Ramos (cell line): ENCODE measurements at regions not wholly inside any gene's neighbourhood (a gene's known extent, or its start where the extent isn't known, plus 50 kb on each side); places are given as distances from the start of the nearest gene placed in this dataset.
"Not testable (repeated sequence)": the region's sequence is repeated elsewhere in the genome, so short reads cannot be mapped to it uniquely, and the experiment has no call there.

Experiments used
- in situ Hi-C: fragments of 300-500 bp; cut with MboI; formaldehyde crosslinking; loops from one replicate; pipeline ENCODE4 v1.14.3; 2022; ENCODE audit warnings: low sequenced_read_pairs; ENCODE audit not compliant: unreplicated experiment

- in situ Hi-C loops = no loop called here
Observed at GRCh38 chr2:111250448-111251030, 129.8 kb downstream of the BCL2L11 start.

- in situ Hi-C loops = no loop called here
Observed at GRCh38 chr2:111251711-111252110, 131.0 kb downstream of the BCL2L11 start.

DNA sequence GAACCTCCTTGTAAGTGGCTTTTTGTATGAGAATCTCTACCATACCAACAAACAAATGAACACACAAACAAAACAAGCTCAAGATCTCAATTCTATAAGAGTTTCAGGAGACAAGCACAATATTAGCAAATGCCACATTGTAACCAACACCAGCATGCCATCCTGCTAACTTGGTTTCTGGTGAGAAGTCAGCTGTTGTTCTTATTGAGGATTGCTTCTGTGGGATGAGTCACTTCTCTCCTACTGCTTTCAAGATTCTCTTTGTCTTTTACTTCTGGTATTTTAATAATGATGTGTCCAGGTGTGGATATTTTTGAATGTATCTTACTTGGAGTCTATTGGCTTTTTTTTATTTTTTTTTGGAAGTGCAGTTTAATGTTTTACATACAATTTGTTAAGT lies 131.7 kb downstream of the BCL2L11 start:
- in situ Hi-C loops = no loop called here

DNA sequence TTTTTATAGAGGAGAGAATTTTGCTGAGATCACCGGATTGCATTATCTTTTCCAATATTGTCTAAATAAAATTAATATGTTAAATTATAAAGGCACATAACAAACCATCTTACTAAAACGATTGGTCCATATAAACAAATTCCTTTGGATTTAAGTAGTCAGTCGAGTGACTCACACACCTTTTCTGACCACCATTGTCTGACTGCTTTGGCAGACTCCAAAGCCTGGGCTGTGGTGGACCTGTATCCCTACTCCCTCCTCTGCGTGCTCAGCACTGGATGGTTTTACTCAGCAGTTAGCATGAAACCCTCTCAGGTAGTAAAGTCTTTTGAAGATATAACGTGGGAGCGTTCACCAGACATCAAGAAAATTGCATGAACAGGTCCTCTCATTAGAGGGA lies 134.2 kb downstream of the BCL2L11 start:
- in situ Hi-C loops = not testable (repeated sequence)

GRCh38 chr2:111256628-111257027 lies 135.9 kb downstream of the BCL2L11 start:
- in situ Hi-C loops = not testable (repeated sequence)

DNA sequence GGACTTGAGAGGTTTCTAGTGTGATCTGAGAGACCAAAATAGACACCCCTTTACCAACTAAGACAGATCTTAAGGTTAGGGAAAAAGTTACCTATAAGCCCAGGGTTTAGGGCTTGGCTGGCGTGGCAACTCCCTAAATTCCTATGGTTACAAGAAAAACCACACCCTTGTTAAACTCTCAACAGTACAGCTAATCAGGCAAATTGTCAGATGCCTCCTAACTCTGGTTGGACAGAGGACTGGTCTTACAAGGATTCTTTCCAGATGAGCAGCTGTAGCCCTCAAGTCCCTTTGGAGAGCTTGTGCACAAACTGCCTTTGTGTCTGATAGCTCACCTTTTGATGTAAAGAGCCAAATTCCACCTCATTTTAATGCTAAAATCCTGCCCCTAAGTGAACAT lies 136.9 kb downstream of the BCL2L11 start:
- in situ Hi-C loops = not testable (repeated sequence)

GRCh38 chr2:111258318-111258717 lies 137.6 kb downstream of the BCL2L11 start:
- in situ Hi-C loops = not testable (repeated sequence)

DNA sequence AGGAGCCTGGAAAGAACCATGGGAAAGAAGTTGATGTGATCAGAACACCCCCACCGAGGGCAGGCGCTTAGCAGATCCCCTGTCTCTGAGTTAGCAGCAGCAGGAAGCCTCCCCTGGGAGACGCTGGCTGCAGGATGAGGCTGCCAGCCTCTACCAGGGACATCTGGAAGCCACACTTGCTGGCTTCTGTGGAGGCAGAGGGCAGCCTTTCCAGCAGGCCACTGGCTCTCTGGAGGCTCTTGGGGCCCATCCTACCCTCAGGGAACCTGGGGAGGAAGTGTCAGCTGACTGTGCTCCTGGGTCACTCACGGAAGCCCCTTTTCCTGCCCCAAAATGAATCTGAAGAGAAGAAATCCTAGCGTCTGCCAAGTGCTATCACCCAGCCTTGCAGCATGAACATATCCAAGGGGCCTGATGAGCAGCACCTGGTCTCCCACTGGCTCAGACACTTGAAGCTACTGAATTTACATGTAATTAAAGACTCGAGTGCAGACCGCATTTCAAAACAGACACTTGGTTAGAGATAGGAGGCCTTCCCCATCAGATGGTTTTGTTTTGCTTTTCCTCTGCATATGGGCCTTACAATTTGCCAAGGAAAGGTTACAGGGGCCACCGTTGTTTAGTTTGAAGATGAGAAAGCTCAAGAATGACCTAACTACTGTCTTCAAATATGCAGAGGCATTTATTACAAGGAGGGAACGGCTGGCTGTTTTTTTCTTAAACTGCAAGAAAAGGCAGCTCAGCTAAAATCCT lies 142.1 kb downstream of the BCL2L11 start:
- in situ Hi-C loops = not testable (repeated sequence)

DNA sequence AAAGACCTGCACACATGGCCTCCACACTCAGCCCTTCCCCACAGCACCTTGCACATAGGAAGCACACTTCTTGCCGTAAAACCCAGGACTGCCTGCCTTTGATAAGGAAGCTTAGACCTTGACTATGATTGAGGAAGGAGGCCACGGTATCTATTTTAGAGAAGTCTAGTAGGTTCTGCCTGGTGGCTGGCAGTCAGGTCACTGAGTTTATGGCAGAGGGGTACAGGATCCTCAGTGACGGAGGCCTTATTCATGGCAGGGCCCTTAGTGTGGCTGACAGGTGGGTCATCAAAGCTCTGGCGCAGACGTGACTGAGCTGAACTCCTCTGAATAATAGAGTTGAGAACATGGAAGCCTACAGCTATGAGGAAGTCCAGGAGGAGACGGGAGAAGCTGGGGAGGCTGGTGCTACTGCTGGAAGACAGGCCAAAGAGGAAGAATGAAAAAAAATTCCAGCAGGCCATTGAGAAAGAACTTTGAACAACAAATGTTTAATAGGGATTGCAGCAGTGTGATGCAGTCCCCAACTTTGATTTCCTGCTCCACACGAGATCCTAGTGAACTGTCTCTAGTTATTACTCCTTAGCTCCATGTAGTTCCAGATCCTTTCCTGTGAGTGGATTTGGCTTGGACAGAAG lies 142.8 kb downstream of the BCL2L11 start:
- in situ Hi-C loops = not testable (repeated sequence)

DNA sequence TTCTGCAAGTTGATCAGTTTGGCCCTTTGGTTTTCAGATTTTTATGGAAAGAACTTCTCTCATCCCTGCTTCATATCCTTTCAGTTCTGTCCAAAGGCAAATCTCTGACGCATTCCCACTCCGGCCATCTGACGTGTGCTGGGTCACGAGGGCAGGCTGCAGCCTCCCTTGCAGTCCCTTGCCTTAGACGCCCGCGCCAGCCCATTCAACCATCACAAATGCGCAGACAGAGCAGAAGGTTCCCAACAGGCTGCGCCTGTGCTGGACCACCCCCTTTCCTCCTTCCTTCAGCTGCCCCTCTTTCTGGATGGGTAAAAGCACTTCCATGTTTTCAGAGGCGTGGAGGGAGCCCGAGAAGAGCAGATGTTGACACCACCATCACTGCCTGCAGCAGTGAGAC lies 144.2 kb downstream of the BCL2L11 start:
- in situ Hi-C loops = not testable (repeated sequence)

GRCh38 chr2:111266556-111266955 lies 145.8 kb downstream of the BCL2L11 start:
- in situ Hi-C loops = not testable (repeated sequence)

DNA sequence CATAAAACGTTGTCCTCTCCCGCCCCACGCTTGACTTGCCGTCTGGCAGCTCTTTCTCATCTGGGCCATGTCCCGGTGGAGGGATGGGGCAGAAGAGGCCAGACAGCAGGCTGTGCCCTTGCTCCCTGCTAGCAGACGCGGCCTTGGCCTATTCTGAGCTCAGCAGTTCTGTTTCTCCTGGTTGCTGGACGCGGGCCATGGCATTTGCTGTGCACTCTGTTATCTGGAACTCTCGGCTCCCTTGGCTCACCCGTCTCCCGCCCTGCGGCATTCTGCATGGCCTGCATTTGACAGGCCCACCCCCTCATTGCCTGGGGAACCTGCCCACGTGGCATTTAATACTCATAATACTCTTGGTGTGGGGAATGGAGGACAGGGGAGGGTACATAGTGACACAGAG lies 146.3 kb downstream of the BCL2L11 start:
- in situ Hi-C loops = not testable (repeated sequence)

- in situ Hi-C loops = not testable (repeated sequence)
Observed at GRCh38 chr2:111269761-111270323, 149.1 kb downstream of the BCL2L11 start.

DNA sequence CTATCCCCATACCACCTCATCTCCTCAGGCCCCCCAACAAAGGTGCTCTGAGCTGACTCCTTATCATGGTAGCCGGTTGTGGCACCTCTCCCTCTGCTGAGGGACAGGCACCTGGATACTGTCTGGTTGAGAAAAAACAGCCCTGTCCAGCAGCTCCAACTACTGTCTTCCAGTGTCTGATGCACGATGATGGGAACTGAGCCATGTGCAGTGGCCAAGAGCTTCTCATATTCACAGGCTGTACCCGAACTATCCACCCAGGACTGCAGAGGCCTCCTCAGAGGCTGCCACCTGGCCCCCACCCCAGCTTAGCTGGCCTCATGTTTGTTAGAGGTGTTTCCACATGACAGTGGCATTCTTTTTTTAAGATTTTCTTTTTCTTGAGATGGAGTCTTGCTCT lies 149.9 kb downstream of the BCL2L11 start:
- in situ Hi-C loops = not testable (repeated sequence)

- in situ Hi-C loops = not testable (repeated sequence)
Observed at GRCh38 chr2:111271647-111272304, 151.1 kb downstream of the BCL2L11 start.

- in situ Hi-C loops = not testable (repeated sequence)
Observed at GRCh38 chr2:111273007-111273406, 152.3 kb downstream of the BCL2L11 start.

- in situ Hi-C loops = not testable (repeated sequence)
Observed at GRCh38 chr2:111275047-111275853, 154.5 kb downstream of the BCL2L11 start.

- in situ Hi-C loops = not testable (repeated sequence)
Observed at GRCh38 chr2:111275854-111276171, 155.1 kb downstream of the BCL2L11 start.

DNA sequence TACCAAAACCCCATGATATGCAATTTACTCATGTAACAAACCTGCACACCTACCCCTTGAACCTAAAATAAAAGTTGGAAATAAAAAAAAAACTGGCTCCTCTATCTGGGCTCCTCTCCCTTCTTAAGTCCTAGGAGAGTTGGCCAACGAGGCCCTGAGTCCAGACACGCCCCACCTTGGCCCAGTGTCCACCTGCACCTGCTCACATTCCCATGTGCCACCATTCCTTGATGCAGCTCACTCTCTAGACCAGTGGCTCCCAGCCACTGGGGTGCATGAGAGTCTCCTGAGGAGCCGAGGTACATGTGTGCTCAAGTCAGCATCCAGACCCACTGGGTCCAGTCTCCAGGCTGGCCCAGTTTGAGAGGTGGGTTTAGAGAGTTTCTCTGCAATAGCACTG lies 157.4 kb downstream of the BCL2L11 start:
- in situ Hi-C loops = not testable (repeated sequence)

GRCh38 chr2:111280709-111281286 lies 160.1 kb downstream of the BCL2L11 start:
- in situ Hi-C loops = not testable (repeated sequence)
